GM13977 (cell line): ENCODE measurements at regions not wholly inside any gene's neighbourhood (a gene's known extent, or its start where the extent isn't known, plus 50 kb on each side); places are given as distances from the start of the nearest gene placed in this dataset.

Experiments
- DNase-seq: peaks from one replicate; pipeline ENCODE4 v3.0.0; 2012; ENCODE audit warnings: low spot score
- in situ Hi-C: fragments of 300-500 bp; cut with MboI; formaldehyde crosslinking; loops from one replicate; pipeline ENCODE4 v1.12.0; 2022; ENCODE audit warnings: low sequenced_read_pairs, low pct_unique_long_range_greater_than_20kb, mixed read lengths, inconsistent platforms; ENCODE audit not compliant: unreplicated experiment
- TF ChIP-seq, protein P1 (sequence below): IDR thresholded peaks from 2 replicates; pipeline ENCODE4 v1.5.1; 2012; ENCODE audit warnings: mild to moderate bottlenecking, control low read depth; ENCODE audit not compliant: insufficient read depth; ENCODE audit errors: extremely low read depth, missing control alignments

DNA sequence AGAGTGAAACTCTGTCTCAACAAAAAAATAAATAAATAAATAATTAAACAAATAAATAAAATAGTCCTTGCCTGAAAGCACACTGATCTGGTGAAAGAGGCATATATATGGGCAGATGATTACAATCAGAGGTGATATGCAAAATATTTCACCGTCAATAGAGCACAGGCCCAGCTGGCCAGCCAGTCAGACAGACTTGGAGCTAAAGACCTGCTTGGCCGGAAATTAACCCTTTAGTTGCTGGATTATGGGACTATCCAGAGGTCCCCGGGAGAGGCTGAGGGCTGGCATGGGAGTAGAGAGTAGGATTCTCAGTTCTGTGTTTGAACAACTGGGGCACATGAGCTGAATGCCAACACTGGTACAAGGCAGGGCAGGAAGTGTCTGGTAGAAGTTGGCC, 59.1 kb upstream of the CTNNB1 start:
- in situ Hi-C loops = no loop called here
- no peak for DNase-seq
- TF ChIP-seq, protein P1, sequence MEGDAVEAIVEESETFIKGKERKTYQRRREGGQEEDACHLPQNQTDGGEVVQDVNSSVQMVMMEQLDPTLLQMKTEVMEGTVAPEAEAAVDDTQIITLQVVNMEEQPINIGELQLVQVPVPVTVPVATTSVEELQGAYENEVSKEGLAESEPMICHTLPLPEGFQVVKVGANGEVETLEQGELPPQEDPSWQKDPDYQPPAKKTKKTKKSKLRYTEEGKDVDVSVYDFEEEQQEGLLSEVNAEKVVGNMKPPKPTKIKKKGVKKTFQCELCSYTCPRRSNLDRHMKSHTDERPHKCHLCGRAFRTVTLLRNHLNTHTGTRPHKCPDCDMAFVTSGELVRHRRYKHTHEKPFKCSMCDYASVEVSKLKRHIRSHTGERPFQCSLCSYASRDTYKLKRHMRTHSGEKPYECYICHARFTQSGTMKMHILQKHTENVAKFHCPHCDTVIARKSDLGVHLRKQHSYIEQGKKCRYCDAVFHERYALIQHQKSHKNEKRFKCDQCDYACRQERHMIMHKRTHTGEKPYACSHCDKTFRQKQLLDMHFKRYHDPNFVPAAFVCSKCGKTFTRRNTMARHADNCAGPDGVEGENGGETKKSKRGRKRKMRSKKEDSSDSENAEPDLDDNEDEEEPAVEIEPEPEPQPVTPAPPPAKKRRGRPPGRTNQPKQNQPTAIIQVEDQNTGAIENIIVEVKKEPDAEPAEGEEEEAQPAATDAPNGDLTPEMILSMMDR = no peak

DNA sequence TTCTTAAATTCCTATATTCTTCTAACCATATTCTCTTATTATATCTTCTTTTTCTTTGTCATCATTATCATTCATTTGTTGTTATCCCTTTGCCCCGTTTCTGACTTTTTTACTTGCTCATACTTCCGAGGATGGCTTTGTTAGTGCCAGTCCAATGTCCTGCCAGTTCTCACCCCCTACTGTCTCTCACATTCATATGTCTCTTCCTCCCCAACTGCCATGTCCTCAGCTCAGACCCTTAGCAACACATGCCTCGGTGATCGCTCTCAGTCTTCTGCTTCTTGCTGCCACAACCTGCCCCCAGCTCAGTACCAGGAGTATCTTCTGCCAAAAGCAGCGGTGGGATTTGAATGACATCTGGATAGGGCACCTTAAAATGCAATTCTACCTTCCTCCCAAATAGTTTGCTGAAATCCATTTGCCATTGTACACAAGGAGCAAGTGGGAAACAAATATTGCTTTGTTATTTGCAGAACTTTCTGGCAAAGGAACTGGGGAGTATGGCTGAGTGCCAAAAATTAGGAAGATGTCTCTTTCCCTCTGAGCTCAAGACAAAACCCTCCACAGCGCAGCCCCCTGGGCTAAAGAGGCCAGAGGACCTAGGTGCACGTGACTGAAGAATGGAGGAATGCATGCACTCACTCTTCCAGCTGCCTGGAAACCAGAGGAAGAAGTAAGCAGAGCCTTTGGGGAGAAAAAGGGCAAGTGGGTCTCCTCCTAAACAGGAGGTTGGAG, 57.7 kb upstream of the CTNNB1 start:
- TF ChIP-seq, protein P1 = no peak
- DNase-seq = no peak
- in situ Hi-C loops = no loop called here

DNA sequence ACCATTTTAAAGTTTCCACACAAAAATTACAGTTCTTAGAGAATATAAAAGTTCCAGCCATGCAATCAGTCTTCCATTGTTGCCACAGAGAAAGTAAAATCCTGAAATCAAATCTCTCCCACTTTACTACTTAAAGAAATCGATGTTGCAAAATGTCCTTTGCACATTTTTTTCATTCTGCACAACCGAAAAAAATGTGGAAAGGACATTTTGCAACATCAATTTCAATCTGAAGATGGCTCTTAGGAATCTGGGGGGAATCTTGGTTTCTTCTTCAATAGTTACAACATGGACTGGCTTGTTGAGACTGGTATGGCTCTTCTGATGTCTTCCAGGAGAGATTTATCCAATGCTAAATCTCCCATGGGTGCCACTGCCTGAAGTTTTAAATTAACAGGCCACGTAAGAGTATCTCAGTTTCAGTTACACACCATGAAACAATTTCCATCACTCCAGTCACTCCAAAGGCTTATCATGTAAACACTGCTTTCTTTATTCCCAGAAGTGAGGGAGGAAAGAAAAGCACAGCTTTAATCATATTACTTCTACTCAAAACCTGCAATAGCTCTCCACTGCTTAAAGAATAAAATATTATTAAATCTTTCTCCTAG, 55.8 kb upstream of the CTNNB1 start:
- DNase-seq = no peak
- in situ Hi-C loops = no loop called here
- TF ChIP-seq, protein P1 = no peak

DNA sequence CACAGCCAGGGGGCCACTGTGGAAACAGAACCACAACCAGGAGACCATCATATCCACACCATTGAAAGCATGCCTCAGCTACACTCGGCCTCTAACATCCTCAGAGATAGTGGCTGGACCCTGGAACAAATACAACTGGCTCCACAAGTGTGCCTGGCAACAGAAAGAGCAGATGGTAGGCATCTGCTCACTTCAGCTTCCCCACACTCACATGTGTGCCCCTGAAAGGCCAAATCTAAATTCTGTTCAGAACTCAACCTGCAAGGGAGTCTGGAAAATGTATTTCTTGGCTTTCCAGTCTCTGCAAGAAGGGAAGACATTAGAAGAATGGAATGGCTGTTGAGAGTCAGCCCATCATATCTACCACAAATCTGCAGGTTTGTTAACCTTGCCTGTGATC, 54.7 kb upstream of the CTNNB1 start:
- in situ Hi-C loops = no loop called here
- TF ChIP-seq, protein P1 = no peak
- no peak for DNase-seq

DNA sequence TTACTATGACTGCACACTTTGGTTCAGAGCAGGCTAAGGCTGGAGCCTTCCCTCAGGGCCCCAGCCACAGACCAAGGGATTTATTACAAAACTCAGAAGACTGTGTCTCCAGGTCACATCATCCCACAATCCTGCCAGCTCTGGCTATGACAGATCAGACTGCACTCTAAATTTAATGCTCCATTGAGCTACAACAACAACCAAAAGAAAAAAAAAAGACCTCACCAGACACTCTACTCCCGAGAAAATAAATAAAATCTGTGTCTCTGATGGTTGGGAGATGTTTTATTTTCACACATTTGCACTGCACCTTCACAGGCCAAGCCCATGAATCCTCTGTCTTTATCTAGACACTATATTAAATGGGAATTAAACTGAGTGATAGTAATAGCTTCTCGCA, 50.8 kb upstream of the CTNNB1 start:
- DNase-seq = no peak
- TF ChIP-seq, protein P1 = no peak
- in situ Hi-C loops = no loop called here

DNA sequence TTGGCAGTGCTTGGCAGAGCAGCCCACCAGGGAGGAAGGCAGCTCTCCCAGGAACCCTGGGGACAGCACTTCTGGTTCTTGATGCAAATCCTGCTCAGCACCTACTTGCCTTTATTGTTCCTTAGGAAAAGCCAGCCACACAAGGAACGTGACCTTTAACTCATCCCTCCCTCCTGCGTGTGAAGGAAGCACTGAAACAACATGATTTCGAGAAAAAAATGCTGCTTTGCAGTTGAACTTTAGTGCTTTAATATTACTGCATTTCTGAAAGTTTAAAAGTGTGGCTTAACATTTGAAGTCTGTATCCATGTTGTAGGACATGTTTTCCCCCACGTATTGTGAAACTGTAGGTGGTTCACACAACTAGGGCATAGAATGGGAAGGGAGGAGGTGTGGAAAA, 50.4 kb upstream of the CTNNB1 start:
- no peak for DNase-seq
- TF ChIP-seq, protein P1 = no peak
- in situ Hi-C loops = no loop called here
